Right lobe of liver (tissue), 6 donors: ENCODE measurements at regions not wholly inside any gene's neighbourhood (a gene's known extent, or its start where the extent isn't known, plus 50 kb on each side); places are given as distances from the start of the nearest gene placed in this dataset.

Experiments
- ATAC-seq, 4 donors: fragments of 200-7000 bp; cut with Tn5 transposase; one replicate each; pipeline ENCODE4 v1.9.1; 2020; ENCODE audit warnings: mild to moderate bottlenecking in 4 of 4, moderate library complexity in 4 of 4
- DNase-seq, 3 donors: peaks; one replicate each; pipeline ENCODE4 v3.0.0-alpha.2; 2020
- H3K27ac ChIP-seq, 3 donors: fragments of 200-600 bp; one replicate each; pipeline ENCODE4 v1.8.0; 2022
- H3K27me3 ChIP-seq, 2 donors: fragments of 200-600 bp; one replicate each; pipeline ENCODE4 v1.8.0; 2022
- H3K36me3 ChIP-seq, 4 donors: fragments of 200-600 bp; sonication (generic) in 1 of 4; one replicate each; pipeline versions ENCODE4 v1.5.1 to v1.8.0; 2017 to 2022; ENCODE audit warnings: control low read depth in 1 of 4
- H3K4me1 ChIP-seq, 4 donors: fragments of 200-600 bp; sonication (generic) in 1 of 4; one replicate each; pipeline versions ENCODE4 v1.5.1 to v1.8.0; 2017 to 2022; ENCODE audit warnings: control low read depth in 1 of 4
- H3K4me3 ChIP-seq, 3 donors: fragments of 200-600 bp; one replicate each; pipeline ENCODE4 v1.8.0; 2022
- H3K9me3 ChIP-seq, 4 donors: fragments of 200-600 bp; sonication (generic) in 1 of 4; one replicate each; pipeline versions ENCODE4 v1.5.1 to v1.8.0; 2017 to 2022; ENCODE audit warnings: control low read depth in 1 of 4
- CTCF ChIP-seq, 4 donors: fragments of 200-600 bp in 3 of 4; fragments of 450-650 bp in 1 of 4; IDR thresholded peaks; one replicate each; pipeline versions ENCODE4 v1.5.1 to v1.8.0; 2016 to 2022; ENCODE audit warnings: antibody characterized with exemption in 4 of 4, mild to moderate bottlenecking in 2 of 4
- POLR2A ChIP-seq: fragments of 450-650 bp; IDR thresholded peaks from one replicate; pipeline ENCODE4 v1.6.1; 2017; ENCODE audit warnings: antibody characterized with exemption, mild to moderate bottlenecking
- WGBS: methylation state at CpG from one replicate; pipeline ENCODE4 v1.1.6; 2018; ENCODE audit warnings: low coverage, low lambda C conversion rate; ENCODE audit not compliant: insufficient coverage; ENCODE audit errors: missing lambda C conversion rate; 5-methylcytosine and 5-hydroxymethylcytosine counted together
- intact Hi-C, 2 donors: fragments of 100-400 bp; cut with DNase I; formaldehyde crosslinking; loops; one replicate each; pipeline versions ENCODE4 v1.11.2 to v1.14.1; 2022
- donor health status: DM: no; HTN: yes; CAD: no.
- donor health status: DM: no; HTN: no; CAD: no.
- donor health status: DM: no; HTN: no; CAD: no.
- donor health status: DM: no; HTN: yes; CAD: no.
- donor health status: DM: no; HTN: yes; CAD: no.

- no peak overlapping the region for H3K4me3 ChIP-seq
- no peaks in the 10 kb centered on the region for H3K27me3 ChIP-seq
- no peak for DNase-seq
- peaks cover 0 to 19% (median 3%) of the 10 kb centered on the region in 4 donors for H3K4me1 ChIP-seq
- no peak for TF ChIP-seq CTCF (IDR thresholded peaks at IDR 0.05)
- no peak for TF ChIP-seq POLR2A
- no peaks in the 10 kb centered on the region for H3K9me3 ChIP-seq
- intact Hi-C loops: no loop called here
- peak overlapping the region in 1 of 3 donors; percentile 6 for H3K27ac ChIP-seq
- H3K36me3 ChIP-seq: no peaks in the 10 kb centered on the region
- peak; percentile 93 to 99 (median 96) for ATAC-seq
- 23% methylated on average over 2 of the region's 2 CpGs for WGBS
Measured at GRCh38 chr12:90851800-90852718, 102.9 kb downstream of the CCER1 start.

GRCh38 chr12:90842477-90842876 is 112.5 kb downstream of the CCER1 start:
- Histone ChIP-seq H3K27me3 (no peaks in the 10 kb centered on the region), H3K27ac (no peak overlapping the region), H3K9me3 (no peaks in the 10 kb centered on the region), H3K36me3 (no peaks in the 10 kb centered on the region), H3K4me1 (no peaks in the 10 kb centered on the region), H3K4me3 (no peak overlapping the region)
- ATAC-seq: no peak
- WGBS: 71% methylated on average over 3 of the region's 4 CpGs
- no peak for DNase-seq
- no peak for TF ChIP-seq POLR2A
- no peak for TF ChIP-seq CTCF (IDR thresholded peaks at IDR 0.05)
- intact Hi-C loops: no loop called here

- no peak overlapping the region for H3K4me3 ChIP-seq
- H3K27me3 ChIP-seq: no peaks in the 10 kb centered on the region
- intact Hi-C loops: no loop called here
- peaks cover 0 to 5% (median 0%) of the 10 kb centered on the region in 4 donors for H3K4me1 ChIP-seq
- H3K27ac ChIP-seq: no peak overlapping the region
- DNase-seq (no peak), ATAC-seq (no peak)
- no peak for TF ChIP-seq CTCF (IDR thresholded peaks at IDR 0.05)
- TF ChIP-seq POLR2A: no peak
- H3K36me3 ChIP-seq: no peaks in the 10 kb centered on the region
- no peaks in the 10 kb centered on the region for H3K9me3 ChIP-seq
Measured at GRCh38 chr12:90841336-90841735, 113.6 kb downstream of the CCER1 start.

- TF ChIP-seq POLR2A (no peak), CTCF (IDR thresholded peaks at IDR 0.05) (no peak)
- no peaks in the 10 kb centered on the region for H3K36me3 ChIP-seq
- H3K27me3 ChIP-seq: no peaks in the 10 kb centered on the region
- no peak overlapping the region for H3K27ac ChIP-seq
- H3K4me1 ChIP-seq: peaks cover 0 to 9% (median 0%) of the 10 kb centered on the region in 4 donors
- intact Hi-C loops: no loop called here
- H3K4me3 ChIP-seq: no peak overlapping the region
- DNase-seq: no peak
- no peaks in the 10 kb centered on the region for H3K9me3 ChIP-seq
- ATAC-seq: no peak
Measured at GRCh38 chr12:90839346-90839745, 115.6 kb downstream of the CCER1 start.
